NCI-H748 treated with DMSO at 0.1 percent for 48 hours (cell line): ENCODE measurements at regions not wholly inside any gene's neighbourhood (a gene's known extent, or its start where the extent isn't known, plus 50 kb on each side); places are given as distances from the start of the nearest gene placed in this dataset.

Experiments used
- DNase-seq: peaks from one replicate; lab custom pipeline; 2025; lab: John Stamatoyannopoulos, UW

DNA sequence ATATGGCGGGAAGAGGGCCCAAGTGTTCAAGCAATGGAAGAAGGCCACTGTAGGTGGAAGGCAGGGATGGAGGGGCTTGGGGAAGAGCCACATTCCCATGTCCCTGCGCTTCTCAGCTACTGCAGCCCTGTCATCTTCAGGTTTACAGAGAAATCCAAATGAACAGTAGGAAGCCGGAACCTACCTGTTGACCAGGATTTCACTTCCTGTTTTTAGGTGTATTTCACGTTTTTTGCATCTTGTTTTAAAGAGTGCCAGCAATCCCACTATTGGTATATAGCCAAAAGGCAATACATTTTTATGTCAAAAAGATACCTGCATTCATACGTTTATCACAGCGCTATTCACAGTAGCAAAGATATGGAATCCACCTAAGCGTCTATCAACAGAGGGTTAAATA lies 159.2 kb downstream of the SLC35B3 start:
- no peak for DNase-seq

DNA sequence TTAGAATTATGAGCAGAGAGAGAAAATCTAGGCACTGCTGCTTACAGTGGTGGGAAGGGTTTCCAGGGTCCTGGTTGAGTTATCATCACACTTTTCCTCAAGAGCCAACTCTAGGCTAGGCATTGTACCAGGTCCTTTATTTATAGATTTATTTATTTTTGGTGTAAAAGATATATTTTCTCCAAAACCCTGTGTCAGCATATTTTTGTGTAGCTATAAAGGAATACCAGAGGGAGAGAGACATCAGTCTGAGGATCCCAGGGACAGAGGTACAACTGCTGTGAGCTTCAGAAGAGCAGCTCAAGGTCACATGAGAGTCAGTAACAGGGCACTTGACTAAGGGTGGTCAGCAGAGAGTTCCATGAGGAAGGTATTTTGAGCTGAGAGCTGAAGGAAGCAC lies 159.7 kb downstream of the SLC35B3 start:
- DNase-seq: no peak

DNA sequence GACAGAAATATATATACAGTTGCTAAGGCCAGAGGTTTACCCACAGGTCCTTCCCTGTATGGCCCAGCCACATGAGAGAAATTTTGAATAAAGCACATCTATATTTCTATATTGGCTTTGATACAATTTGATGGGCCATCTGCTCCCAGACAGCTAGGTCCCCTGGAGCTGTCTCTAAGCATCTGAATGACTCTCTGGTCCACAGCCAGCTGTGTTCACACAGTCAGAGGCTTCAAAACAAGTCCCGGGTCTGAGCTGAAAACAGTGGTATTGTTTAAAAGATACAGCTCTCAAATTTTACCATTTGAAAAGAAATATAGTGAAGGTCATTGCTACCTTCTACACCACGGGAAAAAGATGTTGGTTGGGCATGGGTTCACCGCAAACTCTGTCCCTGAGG lies 161.1 kb downstream of the SLC35B3 start:
- no peak for DNase-seq

DNA sequence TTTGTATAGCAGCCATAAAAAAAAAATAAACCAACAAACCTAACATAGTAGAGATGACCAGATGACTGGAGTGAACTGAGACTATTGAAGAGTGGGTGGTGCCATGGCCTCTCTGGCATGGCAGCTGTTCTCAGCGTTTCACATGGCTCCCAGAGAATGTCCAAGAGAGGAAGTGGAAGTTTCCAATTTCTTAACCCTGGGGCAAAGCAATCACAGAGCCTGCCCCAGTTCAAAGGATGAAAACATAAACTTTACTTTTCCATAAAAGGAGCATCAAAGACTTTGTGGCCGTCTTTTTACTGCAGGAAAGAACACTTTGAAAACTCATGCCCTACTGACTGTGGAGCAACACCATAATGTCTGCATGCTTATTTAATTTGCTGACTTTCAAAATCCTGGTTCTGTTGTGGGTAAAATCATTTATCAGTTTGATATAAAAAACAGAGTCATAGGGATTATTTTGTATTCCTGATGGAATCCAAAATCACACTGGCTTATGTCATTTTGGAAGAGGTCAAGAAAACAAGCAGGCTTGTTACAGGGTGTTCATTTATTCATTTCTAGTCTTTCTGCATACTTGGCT lies 165.4 kb downstream of the SLC35B3 start:
- DNase-seq: no peak

DNA sequence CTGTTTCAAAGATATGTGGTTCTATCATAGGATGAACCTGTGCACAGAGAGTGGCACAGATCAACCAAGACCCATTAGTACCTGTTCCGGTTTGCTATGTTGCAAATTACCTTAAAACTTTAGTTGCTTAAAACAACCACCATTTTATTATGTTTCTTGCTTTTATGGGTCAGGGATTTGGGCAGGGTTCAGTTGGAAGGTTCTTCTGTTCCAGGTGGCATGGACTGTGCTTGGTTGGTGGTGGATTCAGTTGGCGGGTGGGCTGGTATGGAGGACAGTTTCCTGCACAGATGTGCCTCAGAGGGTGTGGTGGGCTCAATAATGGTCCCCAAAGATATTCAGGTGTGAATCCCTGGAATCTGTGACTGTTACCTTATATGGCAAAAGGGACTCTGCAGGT lies 166.3 kb downstream of the SLC35B3 start:
- DNase-seq: no peak

DNA sequence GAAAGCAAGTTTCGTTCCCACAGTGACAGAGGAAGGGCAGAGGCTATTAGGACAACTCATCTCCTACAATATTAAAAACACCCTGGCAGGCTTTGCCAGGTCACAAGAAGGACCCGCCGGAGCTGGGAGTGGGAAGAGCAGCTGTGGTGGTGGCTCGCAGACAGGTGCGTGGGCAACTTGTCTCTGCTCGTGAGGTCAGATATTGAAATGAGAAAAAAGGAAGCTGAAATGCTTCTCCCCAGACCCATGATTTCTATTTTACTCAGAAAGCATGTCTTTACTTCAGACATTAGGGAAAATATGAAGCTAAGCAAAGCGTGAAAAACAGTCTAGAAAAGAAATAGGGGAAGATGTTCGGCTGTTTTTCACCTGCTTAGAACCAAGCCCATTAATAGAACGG lies 166.3 kb upstream of the EEF1E1 start:
- DNase-seq: no peak

DNA sequence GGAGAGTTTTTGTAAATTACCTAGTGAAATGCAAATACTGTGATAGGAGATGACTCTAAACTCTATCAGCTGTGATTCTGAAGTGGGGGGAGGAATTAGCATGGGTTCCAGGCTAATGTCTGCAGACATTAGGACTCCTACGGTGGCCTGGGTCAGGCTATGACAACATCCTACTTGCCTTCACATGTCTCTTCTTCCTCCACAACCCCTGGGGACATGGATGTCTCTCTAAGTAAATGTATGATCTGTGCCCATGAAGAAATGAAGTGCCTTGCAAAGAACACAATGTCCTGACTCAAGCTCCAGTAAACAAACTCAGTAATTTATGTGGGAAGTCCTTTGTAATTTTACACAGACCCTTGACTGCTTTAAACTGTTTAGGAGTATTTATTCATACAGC lies 165.8 kb upstream of the EEF1E1 start:
- no peak for DNase-seq

DNA sequence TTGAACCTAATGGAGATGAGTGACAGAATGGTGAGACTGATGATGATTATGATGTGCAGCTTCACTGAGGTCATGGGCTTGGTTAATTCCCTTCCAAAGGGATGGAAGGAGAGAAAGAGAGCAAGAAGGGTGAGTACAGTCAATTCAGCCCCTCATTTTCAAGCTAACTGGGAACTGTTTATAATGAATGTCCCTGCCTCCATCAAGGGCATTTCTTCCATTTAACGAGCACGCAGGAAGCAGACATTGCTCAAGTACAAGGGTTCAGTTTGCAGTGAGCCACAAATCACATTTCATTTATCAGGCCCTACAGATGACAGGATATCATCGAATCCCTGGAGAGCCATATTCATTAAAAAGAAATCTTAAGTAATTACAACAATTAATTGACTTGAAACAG lies 158.3 kb upstream of the EEF1E1 start:
- no peak for DNase-seq

DNA sequence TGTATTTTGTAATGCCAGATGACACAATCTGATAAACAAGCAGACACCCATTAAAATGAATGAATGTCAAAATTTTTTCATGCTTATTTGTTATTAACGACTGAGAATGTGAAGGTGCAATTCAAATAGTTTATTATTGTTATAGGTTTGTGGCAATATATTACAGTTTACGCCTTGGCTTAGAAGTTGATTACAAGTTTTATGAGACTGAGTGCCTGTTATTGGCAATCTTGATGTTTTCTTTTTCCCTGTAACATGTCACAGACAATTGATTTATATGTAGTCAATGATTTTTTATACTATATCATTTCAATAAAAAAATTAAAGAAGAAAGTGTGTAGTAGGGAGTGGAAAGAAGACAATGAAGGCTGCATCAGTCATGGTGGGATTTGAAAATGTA lies 144.1 kb upstream of the EEF1E1 start:
- DNase-seq: no peak

DNA sequence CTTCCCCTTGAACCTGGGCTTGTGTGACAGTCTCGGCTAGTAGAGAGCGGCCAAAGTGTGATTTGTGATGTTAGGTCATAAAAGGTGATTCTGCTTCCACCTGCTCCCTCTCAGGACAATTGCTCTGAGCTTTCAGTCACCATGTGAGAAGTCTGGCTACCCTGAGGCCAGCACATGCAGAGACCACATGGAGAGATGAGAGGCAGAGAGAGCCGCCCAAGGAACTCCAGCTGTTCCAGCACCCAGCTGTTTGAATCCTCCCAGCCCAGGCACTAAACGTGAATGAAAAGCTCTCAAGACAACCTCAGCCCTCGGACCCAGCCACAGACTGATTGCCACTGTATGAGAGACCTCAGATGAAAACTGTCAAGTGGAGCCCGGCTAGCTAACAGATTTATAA lies 143.4 kb upstream of the EEF1E1 start:
- DNase-seq: no peak

DNA sequence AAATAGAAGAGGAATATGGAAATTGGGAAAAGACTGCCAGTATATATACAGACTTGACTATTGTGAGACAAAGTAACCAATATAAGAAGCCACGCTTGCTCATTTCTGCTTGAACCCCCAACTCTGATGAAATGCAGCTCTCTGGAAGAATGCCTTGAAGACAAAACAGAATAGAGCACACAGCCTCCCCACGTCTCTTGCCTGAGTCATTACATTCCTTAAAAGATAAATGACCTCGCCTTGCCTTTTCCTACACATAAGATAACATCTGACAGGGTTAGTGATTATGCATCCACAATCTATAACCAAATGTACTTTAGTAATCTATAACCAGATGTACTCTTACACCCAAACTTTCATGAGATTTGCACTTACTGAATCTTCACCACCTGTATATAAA lies 141.1 kb upstream of the EEF1E1 start:
- no peak for DNase-seq

DNA sequence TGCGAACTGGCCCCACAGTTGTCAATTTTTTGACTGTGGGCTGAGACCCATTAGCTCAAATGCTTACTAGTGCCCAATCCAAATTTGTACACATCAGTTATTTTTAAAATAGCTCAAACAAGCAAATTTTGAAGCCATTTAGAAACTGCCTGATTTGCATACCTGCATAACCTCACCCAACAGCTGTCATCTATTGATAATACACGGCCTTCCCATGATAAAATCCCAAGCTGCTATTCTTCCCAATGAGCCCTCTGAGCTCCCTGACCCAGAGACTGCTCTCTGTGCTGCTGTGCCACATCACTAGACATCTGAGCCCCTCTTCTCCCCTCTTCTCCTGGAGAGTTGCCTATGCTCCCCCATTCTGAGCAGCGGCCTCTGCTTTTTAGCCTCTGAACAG lies 140.5 kb upstream of the EEF1E1 start:
- DNase-seq: no peak

DNA sequence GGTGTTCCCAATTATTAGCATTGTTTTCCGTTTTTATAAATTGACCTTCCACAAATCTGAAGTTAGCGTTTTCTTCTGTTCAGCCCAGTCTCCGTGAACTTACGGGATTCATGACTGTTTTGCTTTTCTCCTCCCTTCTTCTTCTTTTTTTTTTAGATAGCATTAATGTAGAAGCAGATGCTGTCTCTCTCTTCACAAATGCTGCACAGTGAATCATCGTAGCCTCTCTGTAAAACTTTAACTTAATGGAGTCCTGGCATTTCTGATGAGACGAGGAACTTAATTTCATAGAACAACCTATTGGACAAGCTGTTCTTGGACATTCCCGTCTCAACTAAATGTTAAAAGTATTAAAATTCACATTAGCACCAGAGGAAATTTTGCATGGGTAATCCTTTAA lies 138.0 kb upstream of the EEF1E1 start:
- DNase-seq: no peak

DNA sequence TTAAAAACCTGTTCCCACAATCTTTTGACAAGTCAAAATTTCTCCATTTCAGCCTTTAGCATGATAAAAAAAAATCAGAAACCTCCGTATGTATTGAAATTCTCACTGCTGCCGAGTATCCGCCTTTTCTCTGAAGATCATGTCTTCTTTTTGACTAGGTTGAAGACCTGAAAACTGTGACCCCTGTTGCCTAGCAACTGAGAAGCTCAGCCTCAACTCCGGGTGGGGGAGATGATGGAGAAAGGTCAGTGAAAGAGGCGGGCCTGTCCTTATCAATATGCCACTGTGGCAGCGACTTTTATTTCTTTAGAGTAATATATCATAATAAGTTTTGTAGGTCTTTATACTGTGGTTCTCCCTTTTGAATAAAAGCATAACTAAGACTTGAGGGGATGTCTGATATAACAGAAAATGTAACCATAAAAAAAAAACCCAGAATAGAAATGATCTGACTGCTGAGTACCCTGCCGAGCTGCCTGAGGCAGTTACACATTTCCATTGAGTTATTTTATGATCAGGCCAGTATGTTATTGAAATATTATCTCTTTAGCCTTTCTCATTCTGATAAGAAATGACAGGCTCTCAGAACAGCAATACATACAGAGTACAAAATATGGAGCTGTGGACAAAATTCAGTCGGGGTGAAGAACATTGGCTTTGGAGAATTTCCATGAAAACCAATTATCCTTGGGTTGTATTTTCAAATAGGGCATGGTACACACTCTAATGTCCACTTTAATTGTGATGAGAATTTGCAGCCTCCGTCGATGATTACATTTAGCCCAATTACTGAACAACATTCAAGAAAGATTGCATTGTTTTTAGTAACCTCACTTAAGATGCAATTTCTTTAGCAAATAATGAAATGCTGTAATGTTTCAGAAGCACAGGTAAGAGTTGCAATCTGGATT lies 136.7 kb upstream of the EEF1E1 start:
- DNase-seq: no peak

DNA sequence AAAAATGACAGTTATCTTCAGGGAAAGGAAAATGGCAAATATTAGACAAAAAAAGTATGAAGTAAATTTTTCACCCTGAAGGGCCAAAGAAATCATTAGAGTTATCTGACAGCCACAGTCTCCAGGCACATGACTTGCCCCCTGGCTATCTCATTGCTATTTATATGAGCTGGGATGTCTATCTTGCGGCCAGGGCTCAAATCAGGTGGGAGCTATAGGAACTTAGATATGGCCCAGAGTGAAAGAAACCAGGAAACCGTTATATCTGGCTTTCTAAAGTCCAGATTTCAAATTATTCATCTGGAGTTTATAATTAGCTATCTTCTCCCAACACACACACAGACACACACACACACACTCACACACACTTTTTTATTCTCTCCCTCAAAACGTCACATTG lies 135.3 kb upstream of the EEF1E1 start:
- no peak for DNase-seq

DNA sequence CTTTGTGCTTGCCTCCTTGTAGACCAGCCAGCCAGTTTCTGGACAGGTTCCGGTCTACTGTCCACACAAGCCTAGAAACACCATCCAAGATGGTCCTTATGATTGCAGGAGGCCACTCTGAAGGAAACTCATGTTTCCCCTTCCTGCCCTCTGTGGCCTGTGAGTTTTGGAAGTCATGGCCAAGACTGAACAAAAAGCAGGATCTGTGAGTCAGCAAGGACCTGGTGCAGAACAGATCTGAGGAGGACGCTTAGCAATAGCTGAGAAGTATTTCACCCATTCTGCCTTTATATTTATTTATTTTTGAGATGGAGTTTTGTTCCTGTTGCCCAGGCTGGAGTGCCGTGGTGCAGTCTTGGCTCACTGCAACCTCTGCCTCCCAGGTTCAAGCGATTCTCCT lies 134.6 kb upstream of the EEF1E1 start:
- DNase-seq: no peak

DNA sequence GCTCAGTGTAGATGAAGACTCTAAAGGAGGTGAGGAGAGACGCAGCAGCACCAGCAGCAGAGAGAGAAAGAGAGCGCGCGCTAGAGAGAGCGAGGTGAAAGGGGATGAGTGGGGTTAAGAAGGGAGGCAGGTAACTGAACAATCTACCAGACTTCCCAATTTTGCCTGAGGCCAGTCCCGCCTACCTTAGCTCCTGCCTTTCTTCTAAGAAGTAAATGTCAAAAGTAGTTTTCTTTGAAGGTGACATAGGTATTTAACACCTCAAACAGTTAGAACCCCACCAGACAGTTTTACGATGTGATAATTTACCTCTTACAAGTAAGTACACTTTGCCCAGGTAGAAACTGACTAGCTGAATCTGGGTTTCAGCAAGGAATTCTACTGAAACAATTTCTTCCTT lies 132.0 kb upstream of the EEF1E1 start:
- no peak for DNase-seq

DNA sequence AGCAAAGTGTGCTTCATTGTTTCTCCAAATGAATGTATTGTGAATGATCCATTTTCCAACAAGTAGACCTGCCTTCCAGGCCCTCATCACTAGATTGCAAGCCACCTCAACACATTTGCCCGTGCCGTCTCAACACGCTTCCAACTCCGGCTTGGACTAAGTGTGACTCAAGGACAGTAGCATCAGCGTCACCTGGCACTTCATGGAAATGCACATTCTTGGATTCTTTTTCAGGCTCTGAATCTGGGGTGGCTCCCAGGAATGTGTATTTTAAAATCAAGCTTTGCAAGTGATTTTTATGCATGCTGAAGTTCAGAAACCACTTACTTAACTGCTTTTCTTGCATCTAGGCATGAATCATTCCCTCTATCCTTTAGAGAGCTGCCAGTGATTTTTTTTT lies 129.6 kb upstream of the EEF1E1 start:
- no peak for DNase-seq

DNA sequence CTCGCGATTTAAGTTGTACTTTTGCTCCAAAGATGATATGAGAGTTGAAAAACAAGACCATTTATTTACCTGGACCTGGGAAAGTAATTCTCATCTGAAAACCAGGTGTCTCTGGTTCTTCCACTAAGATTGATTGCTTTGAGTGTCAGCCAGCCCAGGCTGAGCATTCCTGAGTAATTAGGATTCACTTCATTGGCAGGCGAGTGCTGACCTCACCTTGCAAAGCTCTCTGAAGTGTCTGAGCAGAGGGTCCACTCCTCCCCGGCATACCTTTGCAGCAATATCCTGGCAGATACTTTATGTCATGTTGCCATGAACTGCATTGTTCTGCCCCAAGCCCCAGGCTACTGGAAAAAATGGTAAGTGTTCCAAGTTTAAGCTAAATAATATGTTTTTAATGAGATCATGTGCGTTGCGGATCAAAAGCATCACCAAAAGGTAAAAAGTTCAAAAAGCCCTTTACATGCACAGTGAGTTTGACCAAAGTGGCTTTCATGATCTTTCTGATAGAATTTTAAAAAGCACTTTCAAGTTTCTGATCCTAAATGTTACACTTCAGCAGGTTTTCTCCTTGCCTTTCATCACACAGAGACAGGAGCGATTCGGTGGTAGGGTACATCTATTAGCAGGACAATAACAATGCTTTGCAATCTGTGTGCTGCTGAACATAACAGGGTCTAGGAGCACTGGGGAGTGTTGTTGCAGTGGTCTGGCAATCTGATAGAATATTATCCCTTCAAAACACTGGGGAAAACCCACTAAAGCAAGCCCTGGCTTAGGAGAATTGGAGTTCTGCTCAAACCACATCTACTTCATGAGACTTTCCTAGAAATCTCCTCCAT lies 127.8 kb upstream of the EEF1E1 start:
- no peak for DNase-seq

DNA sequence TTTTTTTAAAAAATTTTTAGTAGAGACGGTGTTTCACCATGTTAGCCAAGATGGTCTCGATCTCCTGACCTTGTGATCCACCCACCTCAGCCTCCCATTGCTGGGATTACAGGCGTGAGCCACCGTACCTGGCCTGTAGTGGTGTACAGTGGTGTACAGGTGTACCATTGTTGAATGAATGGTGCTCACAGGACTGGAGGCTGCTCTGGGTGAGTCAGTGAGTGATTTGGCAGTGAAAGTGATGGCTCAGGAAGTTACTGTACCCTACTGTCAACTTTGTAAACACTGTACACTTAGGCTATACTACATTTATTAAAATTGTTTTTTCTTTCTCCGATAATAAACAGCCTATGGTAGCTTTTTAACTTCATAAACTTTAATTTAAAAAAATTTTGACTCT lies 122.8 kb upstream of the EEF1E1 start:
- DNase-seq: no peak

DNA sequence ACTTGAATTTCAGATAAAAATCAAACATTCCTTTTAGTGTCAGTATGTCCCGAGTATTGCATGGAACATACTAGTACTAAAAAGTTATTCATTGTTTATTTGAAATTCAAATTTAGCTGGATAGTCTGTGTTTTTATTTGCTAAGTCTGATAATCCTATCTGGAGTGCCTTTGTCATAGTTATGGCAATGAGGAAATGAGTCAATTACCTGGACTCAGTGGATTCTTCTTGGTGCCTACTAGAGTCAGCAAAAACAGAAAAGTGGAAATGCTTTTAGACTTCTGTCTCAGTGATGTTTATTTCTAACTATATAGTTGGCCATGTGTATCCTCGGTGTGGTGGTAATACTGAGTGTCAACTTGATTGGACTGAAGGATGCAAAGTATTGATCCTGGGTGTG lies 121.3 kb upstream of the EEF1E1 start:
- no peak for DNase-seq

DNA sequence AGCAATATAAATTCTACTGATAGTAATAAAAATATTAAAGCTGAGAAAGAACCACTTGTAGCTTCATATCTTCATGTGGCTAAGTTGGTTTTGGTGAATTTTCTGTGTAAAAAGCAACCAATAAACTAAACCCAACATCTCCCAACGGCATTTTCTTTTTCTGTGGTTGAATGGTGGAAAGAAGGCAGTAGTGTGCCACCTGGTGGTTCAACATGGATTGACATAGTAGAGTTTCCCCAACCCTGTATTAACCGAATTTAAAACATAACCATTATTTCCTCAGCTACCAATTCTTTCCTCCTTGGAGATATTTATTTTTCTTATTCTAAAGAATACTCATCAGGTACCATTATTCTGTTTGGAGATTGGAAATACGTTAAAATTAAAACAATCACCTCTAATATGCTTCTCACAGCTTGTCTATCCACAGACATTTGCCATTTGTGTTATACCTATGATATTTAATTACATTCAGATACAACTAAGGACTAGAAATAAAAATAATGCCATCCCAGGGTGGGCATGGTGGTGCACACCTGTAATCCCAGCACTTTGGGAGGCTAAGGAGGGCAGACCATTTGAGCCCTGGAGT lies 117.1 kb upstream of the EEF1E1 start:
- peak; percentile 25 for DNase-seq

DNA sequence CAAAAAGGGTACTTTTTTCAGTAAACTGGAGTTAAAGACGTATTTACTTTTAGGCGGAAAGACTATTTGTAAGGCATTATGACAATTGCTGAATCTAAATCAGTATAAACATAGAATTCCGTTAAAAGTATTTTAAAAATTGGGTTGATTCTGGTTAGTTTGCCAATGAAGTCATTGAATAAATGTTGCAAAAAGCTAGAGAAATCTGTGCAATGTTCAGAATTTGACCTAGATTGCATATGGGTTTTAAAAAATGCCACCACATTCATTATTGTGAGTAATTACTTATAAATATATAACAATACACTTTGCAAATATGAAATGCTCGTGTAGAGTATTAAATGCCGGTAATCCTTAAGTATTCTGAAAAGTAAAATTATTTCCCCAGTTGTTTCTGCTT lies 116.5 kb upstream of the EEF1E1 start:
- DNase-seq: no peak
